IMR-90 (cell line): ENCODE measurements at regions not wholly inside any gene's neighbourhood (a gene's known extent, or its start where the extent isn't known, plus 50 kb on each side); places are given as distances from the start of the nearest gene placed in this dataset.

Experiments used
- ATAC-seq: fragments of 200-7000 bp; cut with Tn5 transposase; 2 replicates; pipeline ENCODE4 v1.9.1; 2020; ENCODE audit warnings: low read depth, mild to moderate bottlenecking, moderate library complexity
- BruUV-seq: library from RNA; stranded (reverse); fragments of 400-500 nt; replicated peaks from 2 replicates; lab custom pipeline; 2021; lab: Mats Ljungman, UMichigan
- CTCF ChIA-PET: fragments of 300-600 bp; formaldehyde crosslinking; extraction: SDS; loops from one replicate; lab custom pipeline; 2021; ENCODE audit warnings: antibody characterized with exemption; lab: Yijun Ruan, JAX
- POLR2A ChIA-PET: fragments of 300-600 bp; sonication (Branson Sonifier 250); formaldehyde crosslinking; loops from one replicate; lab custom pipeline; 2022; ENCODE audit warnings: antibody characterized with exemption; ENCODE audit not compliant: unreplicated experiment; lab: Charles Lee
- DNase-seq: peaks from one replicate; pipeline ENCODE4 v3.0.0; 2013
- H2AFZ ChIP-seq: replicated peaks from 2 replicates; pipeline ENCODE3; 2013; ENCODE audit warnings: low read length, mild to moderate bottlenecking; ENCODE audit not compliant: poor library complexity
- H2AK5ac ChIP-seq: 2 replicates; pipeline ENCODE4 v1.6.1; 2013; ENCODE audit warnings: low read depth, low read length, inconsistent platforms
- H2AK9ac ChIP-seq: replicated peaks from 2 replicates; pipeline ENCODE3; 2013; ENCODE audit warnings: mild to moderate bottlenecking, low read depth, low read length, moderate library complexity; ENCODE audit not compliant: poor library complexity
- H2BK120ac ChIP-seq: 2 replicates; pipeline ENCODE4 v1.6.1; 2013; ENCODE audit warnings: low read depth, low read length, inconsistent platforms
- H2BK15ac ChIP-seq: 3 replicates; pipeline ENCODE4 v1.6.1; 2013; ENCODE audit warnings: low read depth, low read length, inconsistent platforms
- H2BK20ac ChIP-seq: 2 replicates; pipeline ENCODE4 v1.6.1; 2013; ENCODE audit warnings: low read depth, mild to moderate bottlenecking, inconsistent platforms, low read length, moderate library complexity
- H2BK5ac ChIP-seq: 2 replicates; pipeline ENCODE4 v1.6.1; 2013; ENCODE audit warnings: mild to moderate bottlenecking, low read depth, low read length, inconsistent platforms; ENCODE audit not compliant: poor library complexity, severe bottlenecking
- H3K14ac ChIP-seq: replicated peaks from 2 replicates; pipeline ENCODE4 v1.6.1; 2013; ENCODE audit warnings: low read depth, low read length, inconsistent platforms
- H3K18ac ChIP-seq: 2 replicates; pipeline ENCODE4 v1.6.1; 2013; ENCODE audit warnings: low read depth, low read length, control low read depth
- H3K23ac ChIP-seq: 2 replicates; pipeline ENCODE4 v1.6.1; 2013; ENCODE audit warnings: low read depth, low read length, inconsistent platforms
- H3K27ac ChIP-seq: 2 replicates; pipeline ENCODE4 v1.5.1; 2013; ENCODE audit warnings: mild to moderate bottlenecking, control low read depth, low read length; ENCODE audit not compliant: insufficient read depth
- H3K27me3 ChIP-seq: 2 replicates; pipeline ENCODE4 v1.6.1; 2013; ENCODE audit warnings: low read length; ENCODE audit not compliant: control insufficient read depth, insufficient read depth
- H3K36me3 ChIP-seq: 2 replicates; pipeline ENCODE4 v1.6.1; 2013; ENCODE audit warnings: low read length, mixed read lengths; ENCODE audit not compliant: control insufficient read depth, insufficient read depth
- H3K4ac ChIP-seq: 2 replicates; pipeline ENCODE4 v1.6.1; 2013; ENCODE audit warnings: low read depth, low read length, inconsistent platforms
- H3K4me1 ChIP-seq: 2 replicates; pipeline ENCODE4 v1.6.1; 2013; ENCODE audit warnings: low read length, mixed read lengths; ENCODE audit not compliant: control insufficient read depth, insufficient read depth
- H3K4me2 ChIP-seq: 2 replicates; pipeline ENCODE4 v1.6.1; 2013; ENCODE audit warnings: low read depth, mild to moderate bottlenecking, control low read depth, low read length, moderate library complexity
- H3K4me3 ChIP-seq: 2 replicates; pipeline ENCODE4 v1.5.1; 2013; ENCODE audit warnings: low read depth, mild to moderate bottlenecking, control low read depth, low read length, moderate library complexity; ENCODE audit not compliant: insufficient read depth
- H3K56ac ChIP-seq: 2 replicates; pipeline ENCODE4 v1.6.1; 2013; ENCODE audit warnings: low read length, inconsistent platforms; ENCODE audit not compliant: insufficient read depth; ENCODE audit errors: extremely low read depth
- H3K79me1 ChIP-seq, 2 experiments: 2 replicates each; pipeline ENCODE4 v1.6.1; 2013; ENCODE audit warnings: low read length in 2 of 2, inconsistent platforms in 1 of 2, low read depth in 1 of 2
- H3K9ac ChIP-seq: 2 replicates; pipeline ENCODE4 v1.6.1; 2013; ENCODE audit warnings: low read depth, low read length, control low read depth
- H3K9me1 ChIP-seq: 2 replicates; pipeline ENCODE4 v1.6.1; 2013; ENCODE audit warnings: low read length, inconsistent platforms; ENCODE audit not compliant: insufficient read depth
- H3K9me3 ChIP-seq: 2 replicates; pipeline ENCODE4 v1.6.1; 2013; ENCODE audit warnings: low read length; ENCODE audit not compliant: control insufficient read depth, insufficient read depth
- H4K20me1 ChIP-seq: 2 replicates; pipeline ENCODE4 v1.6.1; 2013; ENCODE audit warnings: low read length, inconsistent platforms; ENCODE audit not compliant: insufficient read depth
- H4K5ac ChIP-seq: 2 replicates; pipeline ENCODE4 v1.6.1; 2013; ENCODE audit warnings: mild to moderate bottlenecking, low read depth, low read length, control low read depth
- H4K8ac ChIP-seq, 2 experiments: 2 replicates each; pipeline ENCODE4 v1.6.1; 2013; ENCODE audit warnings: low read depth in 2 of 2, low read length in 2 of 2, control low read depth in 1 of 2, inconsistent platforms in 1 of 2
- H4K91ac ChIP-seq: 2 replicates; pipeline ENCODE4 v1.6.1; 2013; ENCODE audit warnings: low read depth, low read length, inconsistent platforms; ENCODE audit not compliant: insufficient read depth
- MAFK ChIP-seq: IDR thresholded peaks from 2 replicates; pipeline ENCODE4 v1.6.1; 2012; ENCODE audit warnings: low read depth, low read length, improper control_type of control experiment
- NFE2L2 ChIP-seq: fragments of 150-350 bp; IDR thresholded peaks from 2 replicates; pipeline ENCODE4 v1.6.1; 2016; ENCODE audit warnings: low read depth, mild to moderate bottlenecking, low read length
- WGBS, 2 experiments: methylation state at CpG; one replicate each; pipeline versions ENCODE4 v1.1.5 to v1.1.7; 2013; ENCODE audit warnings: missing lambda C conversion rate in 2 of 2; ENCODE audit not compliant: insufficient read length in 1 of 2; ENCODE audit errors: extremely low coverage in 2 of 2; 5-methylcytosine and 5-hydroxymethylcytosine counted together
- dilution Hi-C: fragments of 300-500 bp; cut with HindIII; formaldehyde crosslinking; loops from one replicate; pipeline ENCODE4 v1.14.3; 2018; ENCODE audit warnings: low sequenced_read_pairs; ENCODE audit not compliant: unreplicated experiment
- in situ Hi-C: fragments of 300-500 bp; cut with MboI; formaldehyde crosslinking; loops from 3 replicates; pipeline ENCODE4 v1.14.3; 2019; ENCODE audit warnings: low sequenced_read_pairs, inconsistent platforms, mixed read lengths
- intact Hi-C: fragments of 100-400 bp; cut with micrococcal nuclease; formaldehyde crosslinking; loops from 2 replicates; pipeline ENCODE4 v1.10.0; 2022

DNA sequence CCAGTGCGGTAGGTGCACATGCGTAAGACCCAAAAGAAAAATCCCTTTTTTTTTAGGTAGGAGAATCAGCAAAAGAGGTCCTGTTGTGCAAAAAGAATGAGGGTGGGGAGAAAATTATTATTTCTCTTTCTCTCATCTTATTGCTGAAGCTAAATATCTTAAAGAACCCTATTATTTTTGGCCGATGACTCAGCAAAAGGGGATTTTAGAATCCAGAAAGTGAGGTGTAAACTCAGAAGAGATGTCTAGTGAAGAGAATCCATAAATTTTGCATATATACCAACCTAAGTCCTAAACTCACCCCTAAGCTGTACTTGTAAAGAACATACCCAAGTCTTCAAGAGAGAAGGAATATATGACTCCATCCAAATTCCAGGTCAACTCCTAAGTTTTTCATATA is 386.3 kb upstream of the ZNF717 start:
- ATAC-seq: no peak
- dilution Hi-C loops: no loop called here
- BruUV-seq: no TSS peak
- DNase-seq: no peak
- Histone ChIP-seq H3K4ac (no peak overlapping the region), H3K4me2 (no peak overlapping the region), H2AFZ (no peak overlapping the region), H3K14ac (no peak overlapping the region), H3K23ac (no peak overlapping the region), H3K4me1 (no peaks in the 10 kb centered on the region), H4K5ac (no peak overlapping the region), H2BK5ac (no peak overlapping the region), H4K20me1 (no peaks in the 10 kb centered on the region), H2AK5ac (no peak overlapping the region), H3K18ac (no peak overlapping the region), H3K36me3 (no peaks in the 10 kb centered on the region), H3K79me1 (no peaks in the 10 kb centered on the region), H4K8ac (no peak overlapping the region), H2AK9ac (no peak overlapping the region), H3K27ac (no peak overlapping the region), H3K56ac (no peak overlapping the region), H3K27me3 (no peaks in the 10 kb centered on the region), H3K9me3 (no peaks in the 10 kb centered on the region), H3K9me1 (no peaks in the 10 kb centered on the region), H3K4me3 (no peak overlapping the region), H4K91ac (no peak overlapping the region), H2BK20ac (no peak overlapping the region), H2BK120ac (no peak overlapping the region), H2BK15ac (no peak overlapping the region), H3K9ac (no peak overlapping the region)
- ChIA-PET CTCF (no interaction called here), POLR2A (no interaction called here)
- TF ChIP-seq NFE2L2 (peak; percentile 71), MAFK (no peak)
- intact Hi-C loops: no loop called here
- WGBS, 2 experiments: no CpG with 5 or more reads among the region's 3 CpGs
- in situ Hi-C loops: no loop called here
